ENCODE measurements at regions not wholly inside any gene's neighbourhood (a gene's known extent, or its start where the extent isn't known, plus 50 kb on each side); places are given as distances from the start of the nearest gene placed in this dataset.
"Not testable (repeated sequence)": the region's sequence is repeated elsewhere in the genome, so short reads cannot be mapped to it uniquely, and the experiment has no call there.

- Mint-ChIP-seq H3K9me3 (ENCODE audit: unreplicated experiment) (no peaks in the 10 kb centered on the region), H3K27ac (ENCODE audit: unreplicated experiment) (no peak overlapping the region), H3K27me3 (ENCODE audit: insufficient read depth, unreplicated experiment) (no peaks in the 10 kb centered on the region), H3K36me3 (ENCODE audit: insufficient read depth, unreplicated experiment) (no peaks in the 10 kb centered on the region), H3K4me3 (ENCODE audit: unreplicated experiment) (no peak overlapping the region), H3K4me1 (ENCODE audit: low read depth, unreplicated experiment) (peaks cover 9% of the 10 kb centered on the region)
- CTCF ChIA-PET, result no interaction called here
- peak in 1 of 2 experiments; percentile 6 for TF ChIP-seq CTCF (IDR thresholded peaks at IDR 0.05; ENCODE audit: insufficient read depth in 1 of 2, low read depth in 1 of 2, low read length in 1 of 2, severe bottlenecking in 1 of 2, unreplicated experiment in 1 of 2)
- no TSS peak for BruUV-seq (replicated peaks)
- intact Hi-C loops (cut with micrococcal nuclease; ENCODE audit: unreplicated experiment), result no loop called here
- Histone ChIP-seq H3K27me3 (replicated peaks; ENCODE audit: control insufficient read depth, insufficient read depth, low read length) (no peaks in the 10 kb centered on the region), H3K9me3 (no peaks in the 10 kb centered on the region), H3K36me3 (ENCODE audit: control insufficient read depth, insufficient read depth, low read length) (no peaks in the 10 kb centered on the region), H3K4me1 (no peaks in the 10 kb centered on the region), H3K4me3 (ENCODE audit: low read depth, low read length) (no peak overlapping the region)
- no peak for DNase-seq
- POLR2A ChIA-PET, result no interaction called here
Measured at GRCh38 chr2:78261454-78261853, 739.3 kb upstream of the LRRTM4 start.

GRCh38 chr2:78262089-78262488 is 739.9 kb upstream of the LRRTM4 start:
- BruUV-seq (replicated peaks); H3K36me3 ChIP-seq (ENCODE audit: control insufficient read depth, insufficient read depth, low read length); H3K4me3 Mint-ChIP-seq (ENCODE audit: unreplicated experiment); H3K9me3 Mint-ChIP-seq (ENCODE audit: unreplicated experiment); H3K9me3 ChIP-seq; H3K4me1 Mint-ChIP-seq (ENCODE audit: low read depth, unreplicated experiment); H3K27ac Mint-ChIP-seq (ENCODE audit: unreplicated experiment); H3K36me3 Mint-ChIP-seq (ENCODE audit: insufficient read depth, unreplicated experiment); H3K4me1 ChIP-seq; H3K4me3 ChIP-seq (ENCODE audit: low read depth, low read length); H3K27me3 Mint-ChIP-seq (ENCODE audit: insufficient read depth, unreplicated experiment); POLR2A ChIA-PET; intact Hi-C loops (cut with micrococcal nuclease; ENCODE audit: unreplicated experiment); DNase-seq; CTCF ChIA-PET; H3K27me3 ChIP-seq (replicated peaks; ENCODE audit: control insufficient read depth, insufficient read depth, low read length): not testable (repeated sequence)

GRCh38 chr2:78262713-78263375 is 740.7 kb upstream of the LRRTM4 start:
- Histone ChIP-seq H3K36me3 (ENCODE audit: control insufficient read depth, insufficient read depth, low read length) (no peaks in the 10 kb centered on the region), H3K4me3 (ENCODE audit: low read depth, low read length) (no peak overlapping the region), H3K27me3 (replicated peaks; ENCODE audit: control insufficient read depth, insufficient read depth, low read length) (no peaks in the 10 kb centered on the region), H3K4me1 (no peaks in the 10 kb centered on the region), H3K9me3 (no peaks in the 10 kb centered on the region)
- no peaks in the 10 kb centered on the region for H3K9me3 Mint-ChIP-seq (ENCODE audit: unreplicated experiment)
- no peak for DNase-seq
- POLR2A ChIA-PET, result no interaction called here
- no TSS peak for BruUV-seq (replicated peaks)
- CTCF ChIA-PET, result no interaction called here
- H3K36me3 Mint-ChIP-seq (ENCODE audit: insufficient read depth, unreplicated experiment), result no peaks in the 10 kb centered on the region
- TF ChIP-seq CTCF (IDR thresholded peaks at IDR 0.05; ENCODE audit: insufficient read depth in 1 of 2, low read depth in 1 of 2, low read length in 1 of 2, severe bottlenecking in 1 of 2, unreplicated experiment in 1 of 2), result no peak
- no peaks in the 10 kb centered on the region for H3K27me3 Mint-ChIP-seq (ENCODE audit: insufficient read depth, unreplicated experiment)
- intact Hi-C loops (cut with micrococcal nuclease; ENCODE audit: unreplicated experiment), result no loop called here
- H3K4me1 Mint-ChIP-seq (ENCODE audit: low read depth, unreplicated experiment), result peaks cover 9% of the 10 kb centered on the region
- H3K27ac Mint-ChIP-seq (ENCODE audit: unreplicated experiment), result no peak overlapping the region
- no peak overlapping the region for H3K4me3 Mint-ChIP-seq (ENCODE audit: unreplicated experiment)

GRCh38 chr2:78263571-78263970 is 741.4 kb upstream of the LRRTM4 start:
- peaks cover 9% of the 10 kb centered on the region for H3K4me1 Mint-ChIP-seq (ENCODE audit: low read depth, unreplicated experiment)
- Histone ChIP-seq H3K4me1 (no peaks in the 10 kb centered on the region), H3K9me3 (no peaks in the 10 kb centered on the region), H3K4me3 (ENCODE audit: low read depth, low read length) (no peak overlapping the region), H3K36me3 (ENCODE audit: control insufficient read depth, insufficient read depth, low read length) (no peaks in the 10 kb centered on the region), H3K27me3 (replicated peaks; ENCODE audit: control insufficient read depth, insufficient read depth, low read length) (no peaks in the 10 kb centered on the region)
- ChIA-PET CTCF (no interaction called here), POLR2A (no interaction called here)
- H3K9me3 Mint-ChIP-seq (ENCODE audit: unreplicated experiment), result no peaks in the 10 kb centered on the region
- intact Hi-C loops (cut with micrococcal nuclease; ENCODE audit: unreplicated experiment), result no loop called here
- no peak for TF ChIP-seq CTCF (IDR thresholded peaks at IDR 0.05; ENCODE audit: insufficient read depth in 1 of 2, low read depth in 1 of 2, low read length in 1 of 2, severe bottlenecking in 1 of 2, unreplicated experiment in 1 of 2)
- H3K4me3 Mint-ChIP-seq (ENCODE audit: unreplicated experiment), result no peak overlapping the region
- H3K36me3 Mint-ChIP-seq (ENCODE audit: insufficient read depth, unreplicated experiment), result no peaks in the 10 kb centered on the region
- BruUV-seq (replicated peaks), result no TSS peak
- H3K27me3 Mint-ChIP-seq (ENCODE audit: insufficient read depth, unreplicated experiment), result no peaks in the 10 kb centered on the region
- no peak for DNase-seq
- H3K27ac Mint-ChIP-seq (ENCODE audit: unreplicated experiment), result no peak overlapping the region
